ENCODE measurements at regions not wholly inside any gene's neighbourhood (a gene's known extent, or its start where the extent isn't known, plus 50 kb on each side); places are given as distances from the start of the nearest gene placed in this dataset.

GRCh38 chr2:122368576-122369243 is 613.3 kb downstream of the TSN start:
- no peak for TF ChIP-seq CTCF (IDR thresholded peaks at IDR 0.05; ENCODE audit: unreplicated experiment in 3 of 3)
- H3K9me3 Mint-ChIP-seq, result peaks cover 16% of the 10 kb centered on the region
- H3K27ac Mint-ChIP-seq, result no peak overlapping the region
- H3K27me3 Mint-ChIP-seq (ENCODE audit: low read depth), result peaks cover 3% of the 10 kb centered on the region
- H3K4me3 Mint-ChIP-seq, result no peak overlapping the region
- H3K36me3 Mint-ChIP-seq (ENCODE audit: low read depth), result no peaks in the 10 kb centered on the region
- H3K4me1 Mint-ChIP-seq, result no peaks in the 10 kb centered on the region

GRCh38 chr2:122378521-122378920 is 623.1 kb downstream of the TSN start:
- no peak for TF ChIP-seq CTCF (IDR thresholded peaks at IDR 0.05; ENCODE audit: unreplicated experiment in 3 of 3)
- peaks cover 12% of the 10 kb centered on the region for H3K4me1 Mint-ChIP-seq
- no peak overlapping the region for H3K4me3 Mint-ChIP-seq
- no peaks in the 10 kb centered on the region for H3K36me3 Mint-ChIP-seq (ENCODE audit: low read depth)
- no peaks in the 10 kb centered on the region for H3K27me3 Mint-ChIP-seq (ENCODE audit: low read depth)
- peaks cover 2% of the 10 kb centered on the region for H3K9me3 Mint-ChIP-seq
- no peak overlapping the region for H3K27ac Mint-ChIP-seq

GRCh38 chr2:122384768-122385333 is 629.4 kb downstream of the TSN start:
- Mint-ChIP-seq H3K9me3 (peaks cover 15% of the 10 kb centered on the region), H3K27me3 (ENCODE audit: low read depth) (no peaks in the 10 kb centered on the region), H3K4me1 (peaks cover 17% of the 10 kb centered on the region), H3K36me3 (ENCODE audit: low read depth) (no peaks in the 10 kb centered on the region), H3K27ac (no peak overlapping the region), H3K4me3 (no peak overlapping the region)
- no peak for TF ChIP-seq CTCF (IDR thresholded peaks at IDR 0.05; ENCODE audit: unreplicated experiment in 3 of 3)

GRCh38 chr2:122388208-122388607 is 632.8 kb downstream of the TSN start:
- no peaks in the 10 kb centered on the region for H3K27me3 Mint-ChIP-seq (ENCODE audit: low read depth)
- H3K36me3 Mint-ChIP-seq (ENCODE audit: low read depth), result no peaks in the 10 kb centered on the region
- H3K27ac Mint-ChIP-seq, result no peak overlapping the region
- H3K4me3 Mint-ChIP-seq, result no peak overlapping the region
- no peak for TF ChIP-seq CTCF (IDR thresholded peaks at IDR 0.05; ENCODE audit: unreplicated experiment in 3 of 3)
- peaks cover 15% of the 10 kb centered on the region for H3K9me3 Mint-ChIP-seq
- H3K4me1 Mint-ChIP-seq, result peaks cover 5% of the 10 kb centered on the region

- peaks cover 15% of the 10 kb centered on the region for H3K9me3 Mint-ChIP-seq
- no peak for TF ChIP-seq CTCF (IDR thresholded peaks at IDR 0.05; ENCODE audit: unreplicated experiment in 3 of 3)
- no peaks in the 10 kb centered on the region for H3K36me3 Mint-ChIP-seq (ENCODE audit: low read depth)
- no peak overlapping the region for H3K27ac Mint-ChIP-seq
- H3K27me3 Mint-ChIP-seq (ENCODE audit: low read depth), result no peaks in the 10 kb centered on the region
- H3K4me3 Mint-ChIP-seq, result no peak overlapping the region
- H3K4me1 Mint-ChIP-seq, result peaks cover 5% of the 10 kb centered on the region
Measured at GRCh38 chr2:122389694-122390093, 634.2 kb downstream of the TSN start.

GRCh38 chr2:122390406-122390805 is 635.0 kb downstream of the TSN start:
- H3K4me3 Mint-ChIP-seq, result no peak overlapping the region
- peak overlapping the region in 1 of 3 experiments; percentile 75 for H3K27ac Mint-ChIP-seq
- H3K27me3 Mint-ChIP-seq (ENCODE audit: low read depth), result no peaks in the 10 kb centered on the region
- peaks cover 15% of the 10 kb centered on the region for H3K9me3 Mint-ChIP-seq
- TF ChIP-seq CTCF (IDR thresholded peaks at IDR 0.05; ENCODE audit: unreplicated experiment in 3 of 3), result no peak
- no peaks in the 10 kb centered on the region for H3K4me1 Mint-ChIP-seq
- no peaks in the 10 kb centered on the region for H3K36me3 Mint-ChIP-seq (ENCODE audit: low read depth)
